Common myeloid progenitor, CD34-positive (primary cell): ENCODE measurements at regions not wholly inside any gene's neighbourhood (a gene's known extent, or its start where the extent isn't known, plus 50 kb on each side); places are given as distances from the start of the nearest gene placed in this dataset.

Experiments
- CTCF ChIA-PET: fragments of 350-600 bp; sonication (Branson Sonifier 250); formaldehyde crosslinking; loops from one replicate; lab custom pipeline; 2021; ENCODE audit warnings: antibody characterized with exemption; lab: Charles Lee
- POLR2A ChIA-PET: fragments of 350-600 bp; sonication (Branson Sonifier 250); formaldehyde crosslinking; loops from one replicate; lab custom pipeline; 2021; ENCODE audit warnings: antibody characterized with exemption; lab: Charles Lee
- DNase-seq, 3 donors: peaks; one replicate each; pipeline versions ENCODE4 v3.0.0 to v3.0.0-alpha.2; 2013
- H3K27ac ChIP-seq, 2 experiments: 1 replicate in 1 of 2; 2 replicates in 1 of 2; pipeline ENCODE4 v1.7.0; 2013; ENCODE audit warnings: inconsistent platforms in 2 of 2, low read length in 2 of 2, mild to moderate bottlenecking in 2 of 2, low read depth in 1 of 2, moderate library complexity in 1 of 2; ENCODE audit not compliant: severe bottlenecking in 2 of 2, insufficient read depth in 1 of 2, poor library complexity in 1 of 2
- H3K27me3 ChIP-seq, 5 experiments: replicated peaks in 2 of 5; 1 replicate in 3 of 5; 2 replicates in 2 of 5; pipeline versions ENCODE4 v1.6.1 to v1.7.0; 2013; ENCODE audit warnings: low read length in 4 of 5, mild to moderate bottlenecking in 2 of 5, moderate library complexity in 2 of 5, inconsistent platforms in 1 of 5; ENCODE audit not compliant: insufficient read depth in 5 of 5, control insufficient read depth in 4 of 5
- H3K36me3 ChIP-seq, 4 experiments: 1 replicate in 2 of 4; 2 replicates in 2 of 4; pipeline versions ENCODE4 v1.6.1 to v1.7.0; 2013; ENCODE audit warnings: low read length in 3 of 4, control low read depth in 1 of 4, mild to moderate bottlenecking in 1 of 4; ENCODE audit not compliant: control insufficient read depth in 4 of 4, insufficient read depth in 4 of 4
- H3K4me1 ChIP-seq, 4 experiments: 1 replicate in 3 of 4; 2 replicates in 1 of 4; pipeline versions ENCODE4 v1.6.1 to v1.7.1; 2013; ENCODE audit warnings: low read length in 3 of 4, mild to moderate bottlenecking in 3 of 4, control low read depth in 1 of 4, inconsistent platforms in 1 of 4, moderate library complexity in 1 of 4; ENCODE audit not compliant: control insufficient read depth in 4 of 4, insufficient read depth in 4 of 4; ENCODE audit errors: control extremely low read depth in 1 of 4
- H3K4me3 ChIP-seq, 7 experiments: 1 replicate in 4 of 7; 2 replicates in 3 of 7; pipeline versions ENCODE4 v1.5.1 to v1.7.0; 2013; ENCODE audit warnings: mild to moderate bottlenecking in 7 of 7, low read length in 6 of 7, moderate library complexity in 6 of 7, inconsistent platforms in 2 of 7, low read depth in 2 of 7, control low read depth in 1 of 7; ENCODE audit not compliant: insufficient read depth in 4 of 7, control insufficient read depth in 1 of 7; ENCODE audit errors: extremely low read depth in 1 of 7
- H3K9me3 ChIP-seq, 5 experiments: 1 replicate in 4 of 5; 2 replicates in 1 of 5; pipeline versions ENCODE4 v1.6.1 to v1.7.1; 2013; ENCODE audit warnings: low read length in 4 of 5, mild to moderate bottlenecking in 2 of 5, inconsistent platforms in 1 of 5, low read depth in 1 of 5, moderate library complexity in 1 of 5; ENCODE audit not compliant: control insufficient read depth in 4 of 5, insufficient read depth in 2 of 5; ENCODE audit errors: control extremely low read depth in 1 of 5
- WGBS: methylation state at CpG from one replicate; pipeline ENCODE4 v1.1.5; 2013; ENCODE audit not compliant: insufficient coverage; 5-methylcytosine and 5-hydroxymethylcytosine counted together

DNA sequence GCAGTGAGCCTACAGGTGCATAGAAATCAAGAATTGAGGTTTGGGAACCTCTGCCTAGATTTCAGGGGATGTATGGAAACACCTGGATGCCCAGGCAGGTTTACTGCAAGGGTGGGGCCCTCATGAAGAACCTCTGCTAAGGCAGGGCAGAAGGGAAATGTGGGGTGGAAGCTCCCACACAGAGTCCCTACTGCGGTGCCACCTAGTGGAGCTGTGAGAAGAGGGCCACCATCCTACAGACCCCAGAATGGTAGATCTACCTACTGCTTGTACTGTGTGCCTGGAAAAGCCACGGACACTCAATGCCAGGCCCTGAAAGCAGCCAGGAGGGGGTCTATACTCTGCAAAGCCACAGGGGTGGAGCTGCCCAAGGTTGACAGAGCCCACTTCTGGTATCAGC lies 533.5 kb downstream of the GPAM start:
- Histone ChIP-seq H3K27ac (no peak overlapping the region), H3K36me3 (no peaks in the 10 kb centered on the region), H3K27me3 (no peaks in the 10 kb centered on the region), H3K9me3 (peaks cover 0 to 7% (median 3%) of the 10 kb centered on the region in 5 experiments), H3K4me1 (no peaks in the 10 kb centered on the region), H3K4me3 (no peak overlapping the region)
- CTCF ChIA-PET, result no interaction called here
- 83% methylated on average over 2 of the region's 2 CpGs for WGBS
- POLR2A ChIA-PET, result no interaction called here
- DNase-seq, result no peak

GRCh38 chr10:111656066-111656465 lies 527.5 kb downstream of the GPAM start:
- Histone ChIP-seq H3K4me3 (no peak overlapping the region), H3K27ac (no peak overlapping the region), H3K4me1 (no peaks in the 10 kb centered on the region), H3K36me3 (no peaks in the 10 kb centered on the region), H3K9me3 (no peaks in the 10 kb centered on the region), H3K27me3 (no peaks in the 10 kb centered on the region)
- no peak for DNase-seq
- ChIA-PET CTCF (no interaction called here), POLR2A (no interaction called here)

- no peaks in the 10 kb centered on the region for H3K9me3 ChIP-seq
- DNase-seq, result no peak
- H3K4me1 ChIP-seq, result no peaks in the 10 kb centered on the region
- H3K36me3 ChIP-seq, result no peaks in the 10 kb centered on the region
- no peak overlapping the region for H3K4me3 ChIP-seq
- no peak overlapping the region for H3K27ac ChIP-seq
- ChIA-PET CTCF (no interaction called here), POLR2A (no interaction called here)
- H3K27me3 ChIP-seq, result no peaks in the 10 kb centered on the region
- no CpG with 5 or more reads among the region's 1 CpG for WGBS
These were observed 505.8 kb downstream of the GPAM start for GRCh38 chr10:111677759-111678158.

DNA sequence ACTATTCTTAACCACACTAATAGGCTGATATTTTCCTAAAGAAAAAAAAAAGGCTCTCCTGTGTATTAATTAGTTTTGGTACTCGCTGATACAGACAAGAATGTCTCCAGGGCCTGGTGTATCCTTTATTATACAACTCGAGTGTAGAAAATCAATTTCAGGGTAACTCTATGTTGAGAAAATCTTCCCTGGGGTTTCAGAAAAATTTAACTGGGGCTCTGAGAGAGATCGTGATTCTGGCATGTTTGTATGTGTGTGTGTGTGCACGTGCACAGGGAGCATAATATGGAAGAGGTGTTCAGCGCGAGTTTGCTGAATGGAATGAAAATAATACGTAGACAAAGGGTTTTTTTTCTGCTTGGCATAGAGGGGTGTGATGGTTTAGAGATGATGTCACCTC lies 496.8 kb downstream of the GPAM start:
- H3K4me1 ChIP-seq, result no peaks in the 10 kb centered on the region
- WGBS, result 96% methylated on average over 7 of the region's 7 CpGs
- no peaks in the 10 kb centered on the region for H3K9me3 ChIP-seq
- H3K4me3 ChIP-seq, result no peak overlapping the region
- ChIA-PET POLR2A (no interaction called here), CTCF (no interaction called here)
- no peaks in the 10 kb centered on the region for H3K27me3 ChIP-seq
- no peaks in the 10 kb centered on the region for H3K36me3 ChIP-seq
- no peak overlapping the region for H3K27ac ChIP-seq
- no peak for DNase-seq

DNA sequence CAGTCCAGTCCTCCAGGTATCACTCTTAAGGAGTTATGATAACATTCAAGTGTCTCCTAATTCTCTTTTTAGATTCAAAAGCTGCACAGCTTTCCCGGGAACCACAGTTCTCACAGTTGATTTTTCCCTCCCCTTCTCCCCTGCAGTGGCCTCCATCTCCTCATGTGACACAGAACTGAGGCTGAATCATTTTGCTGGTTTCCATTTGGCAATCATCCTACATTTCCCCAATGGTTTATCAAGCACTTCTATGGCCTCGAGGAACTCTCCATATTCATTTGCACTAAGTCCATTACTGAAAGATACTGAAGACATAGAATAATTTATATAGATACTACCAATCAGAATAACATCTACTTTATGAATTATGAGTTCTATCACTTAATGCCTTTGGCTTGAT lies 484.9 kb downstream of the GPAM start:
- no peaks in the 10 kb centered on the region for H3K36me3 ChIP-seq
- 100% methylated on average over 1 of the region's 2 CpGs for WGBS
- H3K27ac ChIP-seq, result no peak overlapping the region
- no peak overlapping the region for H3K4me3 ChIP-seq
- no peaks in the 10 kb centered on the region for H3K9me3 ChIP-seq
- ChIA-PET POLR2A (no interaction called here), CTCF (no interaction called here)
- no peak for DNase-seq
- no peaks in the 10 kb centered on the region for H3K27me3 ChIP-seq
- no peaks in the 10 kb centered on the region for H3K4me1 ChIP-seq

DNA sequence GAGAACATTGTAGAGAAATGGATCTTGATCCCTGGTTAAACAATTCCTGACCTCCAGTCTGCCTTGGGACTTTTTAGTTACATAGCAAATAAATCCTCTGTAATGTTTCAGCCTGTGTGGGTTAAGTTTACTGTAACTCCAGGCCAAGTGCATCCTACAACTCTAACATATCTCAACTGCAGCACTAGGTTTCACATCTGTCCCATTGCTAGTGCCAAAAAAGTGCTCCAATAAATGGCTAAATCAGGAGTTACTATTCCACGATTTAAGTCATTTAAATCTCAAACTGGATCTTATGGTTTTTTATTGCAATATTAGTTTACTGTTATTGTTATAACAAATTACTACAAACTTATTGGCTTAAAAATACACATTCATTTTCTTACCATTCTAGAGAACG lies 479.6 kb downstream of the GPAM start:
- ChIA-PET CTCF (no interaction called here), POLR2A (no interaction called here)

GRCh38 chr10:111705021-111705420 lies 478.5 kb downstream of the GPAM start:
- no peaks in the 10 kb centered on the region for H3K4me1 ChIP-seq
- WGBS, result 80% methylated on average over 1 of the region's 2 CpGs
- H3K9me3 ChIP-seq, result peaks cover 0 to 2% (median 0%) of the 10 kb centered on the region in 5 experiments
- DNase-seq, result no peak
- H3K4me3 ChIP-seq, result no peak overlapping the region
- H3K36me3 ChIP-seq, result no peaks in the 10 kb centered on the region
- H3K27me3 ChIP-seq, result no peaks in the 10 kb centered on the region
- ChIA-PET POLR2A (no interaction called here), CTCF (no interaction called here)
- H3K27ac ChIP-seq, result no peak overlapping the region

More for the DNA sequence above, 479.6 kb downstream of the GPAM start:
- H3K4me3 ChIP-seq, result no peak overlapping the region
- 88% methylated on average over 1 of the region's 2 CpGs for WGBS
- peaks cover 0 to 2% (median 0%) of the 10 kb centered on the region in 5 experiments for H3K9me3 ChIP-seq
- H3K36me3 ChIP-seq, result no peaks in the 10 kb centered on the region
- DNase-seq, result no peak
- H3K27ac ChIP-seq, result no peak overlapping the region
- no peaks in the 10 kb centered on the region for H3K4me1 ChIP-seq
- no peaks in the 10 kb centered on the region for H3K27me3 ChIP-seq
